Loucy (cell line): ENCODE measurements at regions not wholly inside any gene's neighbourhood (a gene's known extent, or its start where the extent isn't known, plus 50 kb on each side); places are given as distances from the start of the nearest gene placed in this dataset.

ENCODE experiments used
- H2AFZ ChIP-seq: fragments of 200-600 bp; sonication (generic); 2 replicates; pipeline ENCODE4 v1.6.0; 2016; ENCODE audit warnings: antibody characterized with exemption, mild to moderate bottlenecking, low read length, moderate library complexity
- H3F3A ChIP-seq: fragments of 200-600 bp; 2 replicates; pipeline ENCODE4 v1.6.0; 2016; ENCODE audit warnings: antibody characterized with exemption, low read depth, mild to moderate bottlenecking
- H3K27me3 ChIP-seq: fragments of 200-600 bp; sonication (generic); 2 replicates; pipeline ENCODE4 v1.6.1; 2014; ENCODE audit warnings: low read length, mild to moderate bottlenecking; ENCODE audit not compliant: insufficient read depth, poor library complexity, severe bottlenecking
- H3K36me3 ChIP-seq: fragments of 200-600 bp; sonication (generic); 2 replicates; pipeline ENCODE4 v1.6.1; 2016; ENCODE audit warnings: low read length; ENCODE audit not compliant: insufficient read depth
- H3K4me1 ChIP-seq: fragments of 200-600 bp; sonication (generic); 2 replicates; pipeline ENCODE4 v1.5.1; 2014; ENCODE audit warnings: low read length, mild to moderate bottlenecking; ENCODE audit not compliant: insufficient read depth, poor library complexity, severe bottlenecking
- H3K4me2 ChIP-seq: fragments of 200-600 bp; sonication (generic); 2 replicates; pipeline ENCODE4 v1.6.0; 2014; ENCODE audit warnings: antibody characterized with exemption, low read length, low read depth, mild to moderate bottlenecking; ENCODE audit not compliant: poor library complexity, severe bottlenecking
- H3K4me3 ChIP-seq: fragments of 200-600 bp; sonication (generic); 2 replicates; pipeline ENCODE4 v1.5.1; 2014; ENCODE audit warnings: low read length, mild to moderate bottlenecking, mixed read lengths; ENCODE audit not compliant: poor library complexity, severe bottlenecking
- H3K79me2 ChIP-seq: fragments of 200-600 bp; sonication (generic); 2 replicates; pipeline ENCODE4 v1.6.1; 2014; ENCODE audit warnings: low read length; ENCODE audit not compliant: insufficient read depth
- H3K9ac ChIP-seq: fragments of 200-600 bp; sonication (generic); 2 replicates; pipeline ENCODE4 v1.6.0; 2014; ENCODE audit warnings: mild to moderate bottlenecking, low read depth, low read length, moderate library complexity; ENCODE audit not compliant: poor library complexity, severe bottlenecking
- H3K9me2 ChIP-seq: fragments of 200-600 bp; sonication (generic); replicated peaks from 2 replicates; pipeline ENCODE4 v1.6.1; 2016; ENCODE audit warnings: low read depth, low read length, mixed read lengths
- H3K9me3 ChIP-seq: fragments of 200-600 bp; sonication (generic); 2 replicates; pipeline ENCODE4 v1.6.1; 2014; ENCODE audit warnings: mild to moderate bottlenecking, antibody characterized with exemption, low read length, low read depth; ENCODE audit not compliant: insufficient read depth
- H4K20me1 ChIP-seq: fragments of 200-600 bp; sonication (generic); 2 replicates; pipeline ENCODE4 v1.6.0; 2014; ENCODE audit warnings: antibody characterized with exemption, low read length, mild to moderate bottlenecking; ENCODE audit not compliant: insufficient read depth, poor library complexity, severe bottlenecking
- EZH2phosphoT487 ChIP-seq: fragments of 200-600 bp; IDR thresholded peaks from 2 replicates; pipeline ENCODE4 v1.6.1; 2018; ENCODE audit warnings: antibody characterized with exemption, mild to moderate bottlenecking, moderate library complexity, borderline replicate concordance
- TF ChIP-seq, protein P1 (sequence below): fragments of 200-600 bp; sonication (generic); conservative IDR thresholded peaks from 2 replicates; pipeline ENCODE4 v1.5.1; 2014; ENCODE audit warnings: mild to moderate bottlenecking, antibody characterized with exemption, low read length

DNA sequence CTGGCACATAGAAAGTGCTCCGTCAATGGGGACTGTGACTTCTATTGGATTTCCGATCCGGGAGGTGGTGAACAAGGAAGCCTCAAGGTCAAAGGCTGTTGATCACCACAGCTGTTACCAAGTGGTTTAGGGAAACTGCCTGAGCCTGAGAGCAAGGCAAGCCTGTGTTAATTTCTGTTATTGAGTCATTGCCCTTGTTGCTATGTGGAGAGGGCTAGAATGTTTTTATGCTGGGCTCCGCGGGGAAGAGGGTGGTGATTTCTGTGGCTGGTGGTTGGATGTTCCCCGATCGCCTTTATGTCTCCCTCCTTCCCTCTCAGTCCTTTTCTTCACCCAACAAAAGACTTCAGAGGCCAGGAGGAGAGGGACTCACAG lies 108.5 kb upstream of the ALX4 start:
- Histone ChIP-seq H4K20me1 (no peaks in the 10 kb centered on the region), H3F3A (no peaks in the 10 kb centered on the region), H3K4me2 (no peak overlapping the region), H3K9me2 (no peaks in the 10 kb centered on the region), H3K36me3 (no peaks in the 10 kb centered on the region), H3K4me1 (no peaks in the 10 kb centered on the region), H3K27me3 (no peaks in the 10 kb centered on the region), H3K79me2 (no peaks in the 10 kb centered on the region), H3K4me3 (no peak overlapping the region), H3K9ac (no peak overlapping the region), H2AFZ (no peak overlapping the region), H3K9me3 (no peaks in the 10 kb centered on the region)
- TF ChIP-seq, protein P1, sequence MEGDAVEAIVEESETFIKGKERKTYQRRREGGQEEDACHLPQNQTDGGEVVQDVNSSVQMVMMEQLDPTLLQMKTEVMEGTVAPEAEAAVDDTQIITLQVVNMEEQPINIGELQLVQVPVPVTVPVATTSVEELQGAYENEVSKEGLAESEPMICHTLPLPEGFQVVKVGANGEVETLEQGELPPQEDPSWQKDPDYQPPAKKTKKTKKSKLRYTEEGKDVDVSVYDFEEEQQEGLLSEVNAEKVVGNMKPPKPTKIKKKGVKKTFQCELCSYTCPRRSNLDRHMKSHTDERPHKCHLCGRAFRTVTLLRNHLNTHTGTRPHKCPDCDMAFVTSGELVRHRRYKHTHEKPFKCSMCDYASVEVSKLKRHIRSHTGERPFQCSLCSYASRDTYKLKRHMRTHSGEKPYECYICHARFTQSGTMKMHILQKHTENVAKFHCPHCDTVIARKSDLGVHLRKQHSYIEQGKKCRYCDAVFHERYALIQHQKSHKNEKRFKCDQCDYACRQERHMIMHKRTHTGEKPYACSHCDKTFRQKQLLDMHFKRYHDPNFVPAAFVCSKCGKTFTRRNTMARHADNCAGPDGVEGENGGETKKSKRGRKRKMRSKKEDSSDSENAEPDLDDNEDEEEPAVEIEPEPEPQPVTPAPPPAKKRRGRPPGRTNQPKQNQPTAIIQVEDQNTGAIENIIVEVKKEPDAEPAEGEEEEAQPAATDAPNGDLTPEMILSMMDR: no peak
- no peak for TF ChIP-seq EZH2phosphoT487

DNA sequence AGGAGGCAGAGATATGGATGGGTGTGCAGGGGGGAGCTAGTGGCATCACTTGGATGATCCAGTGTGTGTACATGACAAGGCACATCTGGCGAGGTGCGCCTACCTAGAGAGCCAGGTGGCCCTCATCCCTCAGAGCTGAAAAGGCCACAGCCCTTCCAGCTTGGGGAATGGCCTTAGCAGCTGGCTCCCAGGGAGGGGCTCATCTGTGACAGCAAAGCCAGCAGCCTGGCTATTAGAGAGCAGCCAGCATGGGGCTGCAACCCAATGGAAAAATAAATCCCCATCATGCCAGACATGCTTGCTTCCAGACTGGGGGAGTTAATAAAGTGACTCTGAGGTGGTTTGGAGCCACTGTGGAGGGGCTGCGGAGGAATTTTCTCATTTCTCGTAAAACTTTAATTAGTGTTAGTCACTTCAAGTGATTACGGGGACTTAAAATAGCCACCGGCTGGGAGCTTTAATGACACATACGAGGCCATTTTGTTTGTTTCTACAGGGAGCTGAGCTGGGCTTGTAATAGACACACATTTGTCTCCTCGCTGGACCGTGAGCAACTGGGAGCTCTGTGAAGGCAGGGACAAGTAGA lies 111.2 kb upstream of the ALX4 start:
- TF ChIP-seq EZH2phosphoT487: no peak
- TF ChIP-seq, protein P1: no peak

DNA sequence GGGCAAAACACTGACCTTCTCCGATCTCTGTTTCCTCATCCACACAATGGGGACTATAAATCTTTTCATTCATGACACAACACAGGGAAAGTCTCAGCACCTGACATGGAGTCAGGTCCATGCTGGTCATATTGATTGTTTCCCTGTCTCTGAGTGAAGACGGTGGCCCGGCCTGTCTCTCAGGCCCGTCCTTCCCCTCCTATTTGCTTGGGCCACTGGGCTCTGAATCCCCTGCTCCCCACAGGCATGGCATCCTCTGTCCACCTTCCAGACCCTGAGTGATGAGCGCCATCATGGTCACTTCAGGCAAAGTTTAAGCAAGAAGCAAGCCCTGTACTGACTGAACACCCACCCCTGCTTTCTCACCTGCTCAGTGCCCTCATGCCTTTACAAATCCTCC lies 113.3 kb upstream of the ALX4 start:
- Histone ChIP-seq H3K79me2 (no peaks in the 10 kb centered on the region), H3F3A (no peaks in the 10 kb centered on the region), H3K36me3 (no peaks in the 10 kb centered on the region), H3K4me1 (no peaks in the 10 kb centered on the region), H4K20me1 (no peaks in the 10 kb centered on the region), H3K9ac (no peak overlapping the region), H3K9me2 (no peaks in the 10 kb centered on the region), H2AFZ (no peak overlapping the region), H3K27me3 (no peaks in the 10 kb centered on the region), H3K4me2 (no peak overlapping the region), H3K9me3 (no peaks in the 10 kb centered on the region), H3K4me3 (no peak overlapping the region)
- TF ChIP-seq EZH2phosphoT487: no peak
- TF ChIP-seq, protein P1: no peak

More for the DNA sequence above, 111.2 kb upstream of the ALX4 start:
- Histone ChIP-seq H3K9me2 (no peaks in the 10 kb centered on the region), H4K20me1 (no peaks in the 10 kb centered on the region), H3K4me1 (no peaks in the 10 kb centered on the region), H3K9ac (no peak overlapping the region), H3K9me3 (no peaks in the 10 kb centered on the region), H2AFZ (no peak overlapping the region), H3F3A (no peaks in the 10 kb centered on the region), H3K36me3 (no peaks in the 10 kb centered on the region), H3K79me2 (no peaks in the 10 kb centered on the region), H3K27me3 (no peaks in the 10 kb centered on the region), H3K4me3 (no peak overlapping the region), H3K4me2 (no peak overlapping the region)
